Liver (tissue), 3 donors: ENCODE measurements at regions not wholly inside any gene's neighbourhood (a gene's known extent, or its start where the extent isn't known, plus 50 kb on each side); places are given as distances from the start of the nearest gene placed in this dataset.

Source experiments
- ATF3 ChIP-seq: IDR thresholded peaks from 2 replicates; pipeline ENCODE4 v1.6.1; 2016; ENCODE audit warnings: antibody characterized with exemption
- CTCF ChIP-seq: fragments of 150-350 bp; IDR thresholded peaks from 2 replicates; pipeline ENCODE4 v1.5.1; 2017; ENCODE audit warnings: improper control_type of control experiment, low read depth, low read length; ENCODE audit not compliant: missing input control
- FOXA1 ChIP-seq: IDR thresholded peaks from 2 replicates; pipeline ENCODE4 v1.6.1; 2016; ENCODE audit warnings: antibody characterized with exemption
- FOXA2 ChIP-seq: IDR thresholded peaks from 2 replicates; pipeline ENCODE4 v1.6.1; 2016; ENCODE audit warnings: antibody characterized with exemption
- JUND ChIP-seq, 2 donors: IDR thresholded peaks; 2 replicates each; pipeline ENCODE4 v1.6.1; 2016; ENCODE audit warnings: antibody characterized with exemption in 2 of 2
- MAX ChIP-seq: IDR thresholded peaks from 2 replicates; pipeline ENCODE4 v1.6.1; 2016; ENCODE audit warnings: antibody characterized with exemption
- TAF1 ChIP-seq: conservative IDR thresholded peaks from 2 replicates; pipeline ENCODE4 v1.6.1; 2016; ENCODE audit warnings: antibody characterized with exemption, mild to moderate bottlenecking
- YY1 ChIP-seq: IDR thresholded peaks from 2 replicates; pipeline ENCODE4 v1.6.1; 2016; ENCODE audit warnings: antibody characterized with exemption, mild to moderate bottlenecking
- donor health status: healthy.
- donor health status: healthy.

GRCh38 chr13:38121267-38121666 lies 228.4 kb upstream of the UFM1 start:
- TF ChIP-seq FOXA2 (no peak), CTCF (no peak), ATF3 (no peak), TAF1 (no peak), FOXA1 (no peak), MAX (no peak), JUND (IDR thresholded peaks at IDR 0.05) (no peak), YY1 (no peak)
